Fibroblast of lung (primary cell): ENCODE measurements at regions not wholly inside any gene's neighbourhood (a gene's known extent, or its start where the extent isn't known, plus 50 kb on each side); places are given as distances from the start of the nearest gene placed in this dataset.
A peak's percentile ranks its signal among the peaks of the same experiment; 100 is the strongest.

Experiments used
- DNase-seq, 2 donors: peaks; one replicate each; pipeline versions ENCODE4 v3.0.0 to v3.0.0-alpha.2; 2010; ENCODE audit warnings: low read depth in 2 of 2
- H2AFZ ChIP-seq: 2 replicates; pipeline ENCODE4 v1.5.1; 2012; ENCODE audit warnings: low read length, control low read depth, inconsistent platforms
- H3K27ac ChIP-seq: 2 replicates; pipeline ENCODE4 v1.5.1; 2011; ENCODE audit warnings: low read length, control low read depth; ENCODE audit not compliant: insufficient read depth
- H3K27me3 ChIP-seq: 2 replicates; pipeline ENCODE4 v1.5.1; 2011; ENCODE audit warnings: mild to moderate bottlenecking, low read length; ENCODE audit not compliant: control insufficient read depth, insufficient read depth
- H3K36me3 ChIP-seq: 2 replicates; pipeline ENCODE4 v1.5.1; 2011; ENCODE audit warnings: low read length; ENCODE audit not compliant: control insufficient read depth, insufficient read depth
- H3K4me1 ChIP-seq: 2 replicates; pipeline ENCODE4 v1.5.1; 2011; ENCODE audit warnings: low read length; ENCODE audit not compliant: control insufficient read depth, insufficient read depth; ENCODE audit errors: extremely low read depth
- H3K4me2 ChIP-seq: 2 replicates; pipeline ENCODE4 v1.5.1; 2011; ENCODE audit warnings: low read length, control low read depth; ENCODE audit not compliant: insufficient read depth; ENCODE audit errors: extremely low read depth
- H3K4me3 ChIP-seq, 4 experiments: fragments of 200-600 bp in 1 of 4; sonication (generic) in 1 of 4; replicated peaks in 1 of 4; 2 replicates each; pipeline ENCODE4 v1.5.1; 2011 to 2016; ENCODE audit warnings: low read length in 4 of 4, low read depth in 3 of 4, mild to moderate bottlenecking in 3 of 4, control low read depth in 2 of 4, inconsistent platforms in 1 of 4, mixed read lengths in 1 of 4; ENCODE audit not compliant: insufficient read depth in 1 of 4; ENCODE audit errors: control extremely low read depth in 1 of 4
- H3K79me2 ChIP-seq: 2 replicates; pipeline ENCODE4 v1.5.1; 2012; ENCODE audit warnings: mild to moderate bottlenecking, low read length, inconsistent platforms; ENCODE audit not compliant: control insufficient read depth, insufficient read depth
- H3K9ac ChIP-seq: 2 replicates; pipeline ENCODE4 v1.5.1; 2011; ENCODE audit warnings: mild to moderate bottlenecking, low read length, control low read depth; ENCODE audit not compliant: insufficient read depth
- H3K9me3 ChIP-seq: 2 replicates; pipeline ENCODE4 v1.5.1; 2012; ENCODE audit warnings: low read depth, low read length; ENCODE audit not compliant: control insufficient read depth, insufficient read depth
- H4K20me1 ChIP-seq: 2 replicates; pipeline ENCODE4 v1.5.1; 2011; ENCODE audit warnings: low read length; ENCODE audit not compliant: control insufficient read depth, insufficient read depth; ENCODE audit errors: extremely low read depth
- CTCF ChIP-seq, 2 donors: IDR thresholded peaks in 1 of 2; conservative IDR thresholded peaks in 1 of 2; 1 replicate in 1 of 2; 2 replicates in 1 of 2; pipeline ENCODE4 v1.5.1; 2011 to 2012; ENCODE audit warnings: low read length in 2 of 2, control low read depth in 1 of 2, inconsistent platforms in 1 of 2, low read depth in 1 of 2, mild to moderate bottlenecking in 1 of 2
- EZH2 ChIP-seq: IDR thresholded peaks from 2 replicates; pipeline ENCODE4 v1.5.1; 2012; ENCODE audit warnings: low read length, control low read depth, mild to moderate bottlenecking; ENCODE audit errors: missing control alignments

- H3K9me3 ChIP-seq: no peaks in the 10 kb centered on the region
- no peak overlapping the region for H2AFZ ChIP-seq
- H3K9ac ChIP-seq: no peak overlapping the region
- no peak overlapping the region for H3K27ac ChIP-seq
- no peak overlapping the region for H3K4me2 ChIP-seq
- no peaks in the 10 kb centered on the region for H3K36me3 ChIP-seq
- peaks cover 2% of the 10 kb centered on the region for H3K4me1 ChIP-seq
- H3K4me3 ChIP-seq: no peak overlapping the region
- no peak for TF ChIP-seq EZH2
- no peak for TF ChIP-seq CTCF (conservative IDR thresholded peaks at IDR 0.05 in 1 of 2, IDR thresholded peaks at IDR 0.05 in 1 of 2; ENCODE audit: low read depth in 1 of 2, low read length in 2 of 2)
- H3K27me3 ChIP-seq: no peaks in the 10 kb centered on the region
- H4K20me1 ChIP-seq: no peaks in the 10 kb centered on the region
- DNase-seq: peak; percentile 71 to 79
- H3K79me2 ChIP-seq: no peaks in the 10 kb centered on the region
Observed at GRCh38 chr14:89534902-89535685, 118.1 kb upstream of the FOXN3 start.

- Histone ChIP-seq H3K79me2 (no peaks in the 10 kb centered on the region), H3K27me3 (no peaks in the 10 kb centered on the region), H3K27ac (no peak overlapping the region), H3K4me3 (no peak overlapping the region), H3K4me2 (no peak overlapping the region), H2AFZ (no peak overlapping the region), H3K9me3 (no peaks in the 10 kb centered on the region), H3K4me1 (no peaks in the 10 kb centered on the region), H4K20me1 (no peaks in the 10 kb centered on the region), H3K36me3 (no peaks in the 10 kb centered on the region), H3K9ac (no peak overlapping the region)
- TF ChIP-seq EZH2 (no peak), CTCF (conservative IDR thresholded peaks at IDR 0.05 in 1 of 2, IDR thresholded peaks at IDR 0.05 in 1 of 2; ENCODE audit: low read depth in 1 of 2, low read length in 2 of 2) (no peak)
- no peak for DNase-seq
Observed at GRCh38 chr14:89533766-89534165, 116.7 kb upstream of the FOXN3 start.

- H3K27ac ChIP-seq: no peak overlapping the region
- no peaks in the 10 kb centered on the region for H3K9me3 ChIP-seq
- no peak overlapping the region for H3K9ac ChIP-seq
- no peaks in the 10 kb centered on the region for H3K79me2 ChIP-seq
- H4K20me1 ChIP-seq: no peaks in the 10 kb centered on the region
- H3K4me2 ChIP-seq: no peak overlapping the region
- no peaks in the 10 kb centered on the region for H3K27me3 ChIP-seq
- no peak overlapping the region for H2AFZ ChIP-seq
- no peaks in the 10 kb centered on the region for H3K4me1 ChIP-seq
- H3K36me3 ChIP-seq: no peaks in the 10 kb centered on the region
- no peak for DNase-seq
- no peak overlapping the region for H3K4me3 ChIP-seq
- no peak for TF ChIP-seq EZH2
- no peak for TF ChIP-seq CTCF (conservative IDR thresholded peaks at IDR 0.05 in 1 of 2, IDR thresholded peaks at IDR 0.05 in 1 of 2; ENCODE audit: low read depth in 1 of 2, low read length in 2 of 2)
Observed at GRCh38 chr14:89533136-89533535, 116.1 kb upstream of the FOXN3 start.
